Endothelial cell of umbilical vein (primary cell): ENCODE measurements at regions not wholly inside any gene's neighbourhood (a gene's known extent, or its start where the extent isn't known, plus 50 kb on each side); places are given as distances from the start of the nearest gene placed in this dataset.

Experiments used
- BruUV-seq: library from RNA; stranded (reverse); fragments of 400-500 nt; replicated peaks from 2 replicates; lab custom pipeline; 2021; lab: Mats Ljungman, UMichigan
- CTCF ChIA-PET: fragments of 300-600, 350-600 bp; sonication (Branson Sonifier 250); formaldehyde crosslinking; loops from one replicate; lab custom pipeline; 2021; ENCODE audit warnings: antibody characterized with exemption, inconsistent platforms; lab: Charles Lee
- POLR2A ChIA-PET: fragments of 300-600, 350-600 bp; sonication (Branson Sonifier 250); formaldehyde crosslinking; loops from one replicate; lab custom pipeline; 2021; ENCODE audit warnings: antibody characterized with exemption, inconsistent platforms; lab: Charles Lee
- DNase-seq: peaks from one replicate; pipeline ENCODE4 v3.0.0-alpha.2; 2011; ENCODE audit warnings: low read depth, low spot score
- FAIRE-seq: peaks from 2 replicates; lab custom pipeline; 2011; peaks lifted over from hg19 to GRCh38; lab: Jason Lieb, UNC
- H2AFZ ChIP-seq: 2 replicates; pipeline ENCODE4 v1.6.0; 2012; ENCODE audit warnings: low read depth, low read length, control low read depth, inconsistent platforms
- H3K27ac ChIP-seq: 2 replicates; pipeline ENCODE4 v1.5.1; 2011; ENCODE audit warnings: low read depth, mild to moderate bottlenecking, control low read depth, low read length, moderate library complexity; ENCODE audit not compliant: insufficient read depth
- H3K27me3 ChIP-seq, 2 experiments: 2 replicates each; pipeline versions ENCODE4 v1.6.0 to v1.6.1; 2011; ENCODE audit warnings: low read length in 2 of 2, mixed read lengths in 1 of 2; ENCODE audit not compliant: control insufficient read depth in 2 of 2, insufficient read depth in 2 of 2
- H3K36me3 ChIP-seq, 2 experiments: 2 replicates in 1 of 2; 3 replicates in 1 of 2; pipeline ENCODE4 v1.5.1; 2011; ENCODE audit warnings: low read length in 2 of 2, mild to moderate bottlenecking in 1 of 2, moderate library complexity in 1 of 2; ENCODE audit not compliant: control insufficient read depth in 2 of 2, insufficient read depth in 2 of 2; ENCODE audit errors: extremely low read depth in 1 of 2
- H3K4me1 ChIP-seq: 3 replicates; pipeline ENCODE4 v1.5.1; 2011; ENCODE audit warnings: mild to moderate bottlenecking, low read length; ENCODE audit not compliant: control insufficient read depth, insufficient read depth; ENCODE audit errors: extremely low read depth
- H3K4me2 ChIP-seq: 2 replicates; pipeline ENCODE4 v1.6.1; 2011; ENCODE audit warnings: low read length, control low read depth, mixed read lengths; ENCODE audit not compliant: insufficient read depth
- H3K4me3 ChIP-seq, 3 experiments: fragments of 200-600 bp in 1 of 3; sonication (generic), shearing (Covaris generic) in 1 of 3; replicated peaks in 1 of 3; 2 replicates each; pipeline ENCODE4 v1.5.1; 2011 to 2016; ENCODE audit warnings: control low read depth in 3 of 3, low read length in 3 of 3, mild to moderate bottlenecking in 2 of 3, inconsistent platforms in 1 of 3, low read depth in 1 of 3, moderate library complexity in 1 of 3; ENCODE audit not compliant: insufficient read depth in 1 of 3
- H3K79me2 ChIP-seq: 2 replicates; pipeline ENCODE4 v1.6.0; 2012; ENCODE audit warnings: low read length, inconsistent platforms; ENCODE audit not compliant: control insufficient read depth, insufficient read depth
- H3K9ac ChIP-seq: replicated peaks from 2 replicates; pipeline ENCODE3; 2011; ENCODE audit warnings: low read length, control low read depth; ENCODE audit not compliant: insufficient read depth; ENCODE audit errors: extremely low read depth
- H3K9me1 ChIP-seq: replicated peaks from 3 replicates; pipeline ENCODE4 v1.6.0; 2011; ENCODE audit warnings: mild to moderate bottlenecking, low read length; ENCODE audit not compliant: control insufficient read depth, insufficient read depth; ENCODE audit errors: extremely low read depth
- H3K9me3 ChIP-seq: replicated peaks from 2 replicates; pipeline ENCODE4 v1.5.1; 2012; ENCODE audit warnings: low read length, inconsistent platforms; ENCODE audit not compliant: control insufficient read depth, insufficient read depth
- H4K20me1 ChIP-seq: replicated peaks from 2 replicates; pipeline ENCODE3; 2011; ENCODE audit warnings: mild to moderate bottlenecking, low read length; ENCODE audit not compliant: control insufficient read depth, insufficient read depth; ENCODE audit errors: extremely low read depth
- EZH2 ChIP-seq: IDR thresholded peaks from 2 replicates; pipeline ENCODE4 v1.6.1; 2012; ENCODE audit warnings: borderline replicate concordance, low read depth, mild to moderate bottlenecking, moderate library complexity, low read length, inconsistent platforms; ENCODE audit not compliant: severe bottlenecking
- FOS ChIP-seq: IDR thresholded peaks from 2 replicates; pipeline ENCODE4 v1.6.1; 2011; ENCODE audit warnings: mild to moderate bottlenecking, low read length, moderate library complexity, borderline replicate concordance; ENCODE audit not compliant: insufficient read depth
- GATA2 ChIP-seq: IDR thresholded peaks from 2 replicates; pipeline ENCODE4 v1.7.0; 2011; ENCODE audit warnings: low read depth, mild to moderate bottlenecking, moderate library complexity, mixed read lengths, low read length; ENCODE audit not compliant: insufficient read length, insufficient read depth
- JUN ChIP-seq: IDR thresholded peaks from 2 replicates; pipeline ENCODE4 v1.6.1; 2011; ENCODE audit warnings: borderline replicate concordance, low read depth; ENCODE audit not compliant: insufficient read length, insufficient read depth
- MYC ChIP-seq: IDR thresholded peaks from one replicate; pipeline ENCODE4 v1.6.1; 2011; ENCODE audit warnings: mild to moderate bottlenecking, low read depth, low read length
- POLR2A ChIP-seq: IDR thresholded peaks from 2 replicates; pipeline ENCODE4 v1.6.1; 2012; ENCODE audit warnings: low read depth, mild to moderate bottlenecking, control low read depth, low read length
- POLR2AphosphoS5 ChIP-seq: IDR thresholded peaks from 2 replicates; pipeline ENCODE4 v1.6.1; 2012; ENCODE audit warnings: low read depth, mild to moderate bottlenecking, control low read depth, low read length, moderate library complexity; ENCODE audit not compliant: insufficient read depth
- dilution Hi-C: fragments of 300-500 bp; cut with MboI; formaldehyde crosslinking; loops from one replicate; pipeline ENCODE4 v1.15.0; 2019; ENCODE audit warnings: low sequenced_read_pairs; ENCODE audit not compliant: extremely low pct_ligation_motif_present
- intact Hi-C: fragments of 100-400 bp; cut with micrococcal nuclease; formaldehyde crosslinking; loops from one replicate; pipeline ENCODE4 v1.10.0; 2022
- TF ChIP-seq, protein P1 (sequence below), 2 donors: IDR thresholded peaks; 1 replicate in 1 of 2; 2 replicates in 1 of 2; pipeline ENCODE4 v1.5.1; 2011; ENCODE audit warnings: low read length in 2 of 2, mild to moderate bottlenecking in 2 of 2, moderate library complexity in 2 of 2, control low read depth in 1 of 2, inconsistent platforms in 1 of 2, low read depth in 1 of 2; ENCODE audit not compliant: insufficient read depth in 1 of 2; ENCODE audit errors: extremely low read depth in 1 of 2
- TF ChIP-seq, protein P2 (sequence below): IDR thresholded peaks from 2 replicates; pipeline ENCODE4 v1.6.1; 2011; ENCODE audit not compliant: insufficient read depth, insufficient read length

DNA sequence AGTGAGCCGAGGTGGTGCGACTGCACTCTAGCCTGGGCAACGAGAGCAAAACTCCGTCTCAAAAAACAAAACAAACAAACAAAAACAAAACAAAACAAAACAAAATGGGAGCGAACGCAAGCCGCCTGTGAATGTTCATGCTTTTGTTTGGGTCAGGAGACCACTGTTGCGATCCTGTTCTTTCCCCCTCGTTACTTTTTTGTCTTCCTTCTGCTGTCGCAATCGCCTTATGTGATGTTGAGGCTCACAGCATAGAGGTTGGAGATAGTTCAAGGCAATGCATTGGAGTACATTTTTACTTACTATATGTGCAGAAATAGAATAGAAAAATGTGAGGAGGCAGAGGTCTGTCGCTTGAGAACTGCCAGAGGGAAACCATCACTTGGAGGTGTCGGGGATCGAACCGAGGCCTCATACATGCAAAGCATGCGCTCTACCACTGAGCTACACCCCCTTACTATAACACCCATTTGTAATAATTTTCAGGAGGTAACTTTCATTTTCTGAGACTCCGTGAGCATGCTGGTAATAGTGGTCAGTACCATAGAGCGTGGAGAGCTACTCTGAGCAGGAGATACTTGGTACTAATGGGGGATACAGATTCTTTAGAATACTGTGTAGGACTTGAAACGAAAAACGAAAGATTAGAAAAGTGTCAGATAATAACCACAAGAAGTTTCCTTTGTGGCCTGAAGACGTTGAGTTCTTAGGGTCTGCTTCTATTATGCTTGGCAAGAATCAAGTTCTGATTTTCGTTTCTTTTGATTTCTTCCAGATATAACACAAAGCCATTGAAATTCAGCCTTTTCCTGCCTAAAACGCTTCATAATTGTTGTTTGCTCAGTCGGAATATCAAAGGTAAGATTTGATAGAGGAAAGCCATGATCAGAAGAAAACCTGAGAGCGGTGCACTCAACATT lies 121.1 kb downstream of the TRIM27 start:
- H3K27ac ChIP-seq, result no peak overlapping the region
- H3K9me3 ChIP-seq, result no peaks in the 10 kb centered on the region
- H3K9ac ChIP-seq, result no peak overlapping the region
- H3K4me3 ChIP-seq, result no peak overlapping the region
- peak; percentile 24 for FAIRE-seq
- H3K79me2 ChIP-seq, result no peaks in the 10 kb centered on the region
- dilution Hi-C loops (no loop called here), intact Hi-C loops (no loop called here)
- H3K36me3 ChIP-seq, result no peaks in the 10 kb centered on the region
- H3K4me1 ChIP-seq, result no peaks in the 10 kb centered on the region
- POLR2A ChIA-PET, result no interaction called here
- DNase-seq, result peak; percentile 25
- H3K27me3 ChIP-seq, result peaks cover 9 to 16% of the 10 kb centered on the region in 2 experiments
- CTCF ChIA-PET, result no interaction called here
- H3K4me2 ChIP-seq, result no peak overlapping the region
- no TSS peak for BruUV-seq
- no peak overlapping the region for H2AFZ ChIP-seq
- no peaks in the 10 kb centered on the region for H4K20me1 ChIP-seq
- no peaks in the 10 kb centered on the region for H3K9me1 ChIP-seq
- TF ChIP-seq, protein P1, sequence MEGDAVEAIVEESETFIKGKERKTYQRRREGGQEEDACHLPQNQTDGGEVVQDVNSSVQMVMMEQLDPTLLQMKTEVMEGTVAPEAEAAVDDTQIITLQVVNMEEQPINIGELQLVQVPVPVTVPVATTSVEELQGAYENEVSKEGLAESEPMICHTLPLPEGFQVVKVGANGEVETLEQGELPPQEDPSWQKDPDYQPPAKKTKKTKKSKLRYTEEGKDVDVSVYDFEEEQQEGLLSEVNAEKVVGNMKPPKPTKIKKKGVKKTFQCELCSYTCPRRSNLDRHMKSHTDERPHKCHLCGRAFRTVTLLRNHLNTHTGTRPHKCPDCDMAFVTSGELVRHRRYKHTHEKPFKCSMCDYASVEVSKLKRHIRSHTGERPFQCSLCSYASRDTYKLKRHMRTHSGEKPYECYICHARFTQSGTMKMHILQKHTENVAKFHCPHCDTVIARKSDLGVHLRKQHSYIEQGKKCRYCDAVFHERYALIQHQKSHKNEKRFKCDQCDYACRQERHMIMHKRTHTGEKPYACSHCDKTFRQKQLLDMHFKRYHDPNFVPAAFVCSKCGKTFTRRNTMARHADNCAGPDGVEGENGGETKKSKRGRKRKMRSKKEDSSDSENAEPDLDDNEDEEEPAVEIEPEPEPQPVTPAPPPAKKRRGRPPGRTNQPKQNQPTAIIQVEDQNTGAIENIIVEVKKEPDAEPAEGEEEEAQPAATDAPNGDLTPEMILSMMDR (IDR thresholded peaks at IDR 0.05; ENCODE audit: extremely low read depth in 1 of 2, insufficient read depth in 1 of 2, low read depth in 1 of 2, low read length in 2 of 2), result no peak
- TF ChIP-seq JUN (no peak), MYC (no peak), POLR2AphosphoS5 (no peak), FOS (no peak), POLR2A (no peak), EZH2 (no peak), GATA2 (no peak)
- TF ChIP-seq, protein P2, sequence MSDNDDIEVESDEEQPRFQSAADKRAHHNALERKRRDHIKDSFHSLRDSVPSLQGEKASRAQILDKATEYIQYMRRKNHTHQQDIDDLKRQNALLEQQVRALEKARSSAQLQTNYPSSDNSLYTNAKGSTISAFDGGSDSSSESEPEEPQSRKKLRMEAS, result no peak
